Thyroid gland (tissue), 4 donors: ENCODE measurements at regions not wholly inside any gene's neighbourhood (a gene's known extent, or its start where the extent isn't known, plus 50 kb on each side); places are given as distances from the start of the nearest gene placed in this dataset.
"Not testable (repeated sequence)": the region's sequence is repeated elsewhere in the genome, so short reads cannot be mapped to it uniquely, and the experiment has no call there.

Experiments used
- DNase-seq, 2 donors: peaks; one replicate each; pipeline ENCODE4 v3.0.0-alpha.2; 2019
- H3K27ac ChIP-seq, 3 donors: fragments of 200-600 bp; sonication (generic); 1 replicate in 2 of 3; 2 replicates in 1 of 3; pipeline ENCODE4 v1.5.1; 2016 to 2019; ENCODE audit warnings: mild to moderate bottlenecking in 1 of 3, moderate library complexity in 1 of 3
- H3K27me3 ChIP-seq: fragments of 200-600 bp; sonication (generic); one replicate; pipeline ENCODE4 v1.5.1; 2019
- H3K36me3 ChIP-seq, 2 donors: fragments of 200-600 bp; sonication (generic); one replicate each; pipeline ENCODE4 v1.5.1; 2016 to 2019
- H3K4me1 ChIP-seq, 2 donors: fragments of 200-600 bp; sonication (generic); one replicate each; pipeline ENCODE4 v1.5.1; 2017 to 2019
- H3K4me3 ChIP-seq, 3 donors: fragments of 200-600 bp; sonication (generic); replicated peaks in 1 of 3; 1 replicate in 2 of 3; 2 replicates in 1 of 3; pipeline ENCODE4 v1.5.1; 2016; ENCODE audit warnings: mild to moderate bottlenecking in 1 of 3
- H3K9me3 ChIP-seq: fragments of 200-600 bp; sonication (generic); one replicate; pipeline ENCODE4 v1.5.1; 2017
- CTCF ChIP-seq, 6 experiments: fragments of 200-600 bp in 3 of 6; fragments of 450-650 bp in 3 of 6; sonication (generic) in 3 of 6; IDR thresholded peaks; one replicate each; pipeline ENCODE4 v1.5.1; 2016 to 2019; ENCODE audit warnings: antibody characterized with exemption in 6 of 6, mild to moderate bottlenecking in 2 of 6, inconsistent platforms in 1 of 6, moderate library complexity in 1 of 6
- POLR2A ChIP-seq, 2 donors: fragments of 450-650 bp; IDR thresholded peaks; one replicate each; pipeline ENCODE4 v1.6.1; 2017; ENCODE audit warnings: antibody characterized with exemption in 2 of 2, mild to moderate bottlenecking in 2 of 2, moderate library complexity in 1 of 2
- WGBS, 2 donors: methylation state at CpG; one replicate each; pipeline ENCODE4 v1.1.5; 2017; 5-methylcytosine and 5-hydroxymethylcytosine counted together
- intact Hi-C: fragments of 100-400 bp; cut with DNase I; formaldehyde crosslinking; loops from one replicate; pipeline ENCODE4 v1.15.1; 2023

DNA sequence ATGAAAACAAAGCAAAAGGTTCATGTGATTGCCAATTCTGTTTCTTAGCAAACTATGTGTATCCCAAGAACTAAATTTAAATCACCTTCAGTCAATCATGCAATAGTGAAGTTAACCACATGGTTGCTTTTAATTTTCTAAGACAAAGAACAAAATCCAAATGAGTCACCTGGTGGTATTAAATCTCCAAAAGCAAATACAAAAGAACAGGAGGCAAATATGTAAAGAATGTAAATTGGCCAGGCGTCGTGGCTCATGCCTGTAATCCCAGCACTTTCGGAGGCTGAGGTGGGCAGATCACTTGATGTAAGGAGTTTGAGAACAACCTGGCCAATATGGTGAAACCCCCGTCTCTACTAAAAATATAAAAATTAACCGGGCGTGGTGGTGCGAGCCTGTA lies 54.2 kb upstream of the PIK3R4 start:
- Histone ChIP-seq H3K4me1 (no peaks in the 10 kb centered on the region), H3K36me3 (no peaks in the 10 kb centered on the region), H3K4me3 (no peak overlapping the region), H3K27ac (no peak overlapping the region), H3K9me3 (no peaks in the 10 kb centered on the region), H3K27me3 (no peaks in the 10 kb centered on the region)
- no peak for TF ChIP-seq POLR2A (IDR thresholded peaks at IDR 0.05)
- no peak for TF ChIP-seq CTCF (IDR thresholded peaks at IDR 0.05)
- intact Hi-C loops, result no loop called here
- DNase-seq, result no peak
- WGBS, 2 donors, result 84 to 88% methylated on average over 7 of the region's 7 CpGs

GRCh38 chr3:130801473-130801872 lies 54.8 kb upstream of the PIK3R4 start:
- WGBS, 2 donors, result 83 to 91% methylated on average over 3 of the region's 3 CpGs
- H3K9me3 ChIP-seq, result no peaks in the 10 kb centered on the region
- H3K27ac ChIP-seq, result no peak overlapping the region
- TF ChIP-seq CTCF (IDR thresholded peaks at IDR 0.05), result no peak
- DNase-seq, result no peak
- no peak overlapping the region for H3K4me3 ChIP-seq
- intact Hi-C loops, result no loop called here
- H3K4me1 ChIP-seq, result no peaks in the 10 kb centered on the region
- no peaks in the 10 kb centered on the region for H3K36me3 ChIP-seq
- H3K27me3 ChIP-seq, result no peaks in the 10 kb centered on the region

DNA sequence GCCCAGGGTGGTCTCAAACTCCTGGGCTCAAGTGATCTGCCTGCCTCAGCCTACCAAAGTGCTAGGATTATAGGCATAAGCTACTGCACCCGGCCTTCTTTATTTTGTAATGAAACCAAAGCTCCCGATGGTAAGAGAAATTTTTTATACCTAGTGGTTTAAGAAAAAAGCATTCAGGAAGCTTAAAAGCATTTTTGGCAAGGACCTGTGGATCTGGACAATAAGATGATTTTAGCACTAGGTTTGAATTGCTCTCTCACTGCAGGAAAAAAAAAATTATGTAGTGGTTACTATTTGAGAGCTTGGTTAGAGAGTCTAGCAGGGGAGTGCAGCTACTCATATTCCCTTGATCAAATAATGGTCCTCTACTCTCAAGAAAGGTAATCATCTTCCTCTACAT lies 64.9 kb upstream of the PIK3R4 start:
- 75 to 86% methylated on average over 2 of the region's 2 CpGs for WGBS, 2 donors
- no peak overlapping the region for H3K27ac ChIP-seq
- H3K36me3 ChIP-seq, result no peaks in the 10 kb centered on the region
- H3K4me1 ChIP-seq, result no peaks in the 10 kb centered on the region
- H3K27me3 ChIP-seq, result no peaks in the 10 kb centered on the region
- DNase-seq, result no peak
- TF ChIP-seq POLR2A (IDR thresholded peaks at IDR 0.05), result no peak
- TF ChIP-seq CTCF (IDR thresholded peaks at IDR 0.05), result no peak
- H3K9me3 ChIP-seq, result no peaks in the 10 kb centered on the region
- intact Hi-C loops, result no loop called here
- no peak overlapping the region for H3K4me3 ChIP-seq

GRCh38 chr3:130814691-130815472 lies 68.3 kb upstream of the PIK3R4 start:
- no peak for DNase-seq
- Histone ChIP-seq H3K27ac (no peak overlapping the region), H3K4me1 (no peaks in the 10 kb centered on the region), H3K4me3 (no peak overlapping the region), H3K27me3 (no peaks in the 10 kb centered on the region), H3K9me3 (no peaks in the 10 kb centered on the region), H3K36me3 (no peaks in the 10 kb centered on the region)
- TF ChIP-seq POLR2A (IDR thresholded peaks at IDR 0.05) (no peak), CTCF (IDR thresholded peaks at IDR 0.05) (no peak)
- WGBS, 2 donors, result 96% methylated on average over 11 to 32 of the region's 36 CpGs
- intact Hi-C loops, result no loop called here

DNA sequence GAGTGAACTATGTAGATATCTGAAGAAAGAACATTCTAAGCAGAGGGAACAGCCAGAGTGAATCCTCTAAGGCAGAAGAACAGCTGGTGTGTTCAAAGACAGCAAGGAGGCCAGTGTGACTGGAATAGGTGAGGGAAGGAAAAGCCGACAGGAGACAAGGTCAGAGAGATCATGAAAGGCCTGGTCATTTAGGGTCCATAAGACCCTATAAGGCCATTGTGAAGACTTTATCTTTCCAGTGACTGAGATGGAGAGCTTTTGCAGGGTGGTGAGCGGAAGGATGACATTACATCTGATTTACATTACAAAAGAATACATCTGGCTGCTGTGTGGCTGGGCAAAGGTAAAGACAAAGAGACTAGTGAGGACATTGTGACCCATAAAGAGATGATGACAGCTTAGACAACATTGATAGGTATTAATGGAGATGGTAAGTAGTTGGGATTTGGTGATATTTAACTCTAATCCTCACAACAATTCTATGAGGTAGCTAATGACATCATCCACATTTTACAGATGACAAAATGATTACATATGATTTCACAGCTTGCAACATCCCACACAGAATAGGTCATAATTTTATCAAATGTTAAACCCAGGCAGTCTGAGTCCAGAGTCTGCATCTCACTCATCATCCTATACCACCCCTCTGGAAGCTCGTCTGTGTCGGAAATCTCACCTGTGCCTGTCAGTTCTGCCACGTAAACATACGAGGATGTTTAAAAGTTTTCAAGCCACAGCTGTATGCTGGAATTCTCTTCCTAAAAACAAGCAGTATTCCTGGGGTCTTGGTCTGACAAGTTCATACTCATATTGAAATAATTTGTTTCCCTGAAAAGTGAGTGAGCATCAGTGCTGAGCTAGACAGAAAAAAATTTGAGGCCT lies 70.2 kb upstream of the PIK3R4 start:
- H3K4me3 ChIP-seq, result no peak overlapping the region
- DNase-seq, result no peak
- intact Hi-C loops, result no loop called here
- no peaks in the 10 kb centered on the region for H3K4me1 ChIP-seq
- H3K27ac ChIP-seq, result no peak overlapping the region
- TF ChIP-seq POLR2A (IDR thresholded peaks at IDR 0.05) (no peak), CTCF (IDR thresholded peaks at IDR 0.05) (no peak)
- no peaks in the 10 kb centered on the region for H3K9me3 ChIP-seq
- 92 to 93% methylated on average over 6 of the region's 6 CpGs for WGBS, 2 donors
- H3K36me3 ChIP-seq, result no peaks in the 10 kb centered on the region
- H3K27me3 ChIP-seq, result no peaks in the 10 kb centered on the region

DNA sequence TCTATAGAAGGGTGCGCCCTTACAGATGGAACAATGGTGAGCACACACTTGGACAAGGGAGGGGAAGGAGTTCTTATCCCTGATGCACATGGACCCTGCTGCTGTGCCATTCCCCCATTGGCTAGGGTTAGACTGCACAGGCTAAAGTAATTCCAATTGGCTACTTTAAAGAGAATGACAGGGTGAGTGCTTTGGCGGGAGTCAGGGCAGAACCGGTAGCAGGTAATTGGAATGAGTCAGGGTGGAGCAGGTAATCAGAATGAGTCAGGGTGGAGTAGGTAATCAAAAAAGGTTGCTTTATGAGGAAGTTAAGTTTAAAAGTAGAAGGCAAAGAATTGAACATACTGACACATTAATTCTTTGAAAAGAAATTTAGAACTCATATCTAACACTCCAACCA lies 71.4 kb upstream of the PIK3R4 start:
- H3K27ac ChIP-seq, H3K27me3 ChIP-seq, intact Hi-C loops, H3K4me1 ChIP-seq, H3K36me3 ChIP-seq, DNase-seq, H3K4me3 ChIP-seq, H3K9me3 ChIP-seq: not testable (repeated sequence)
- 93 to 95% methylated on average over 3 of the region's 3 CpGs for WGBS, 2 donors
